Mesenchymal stem cell (in vitro differentiated cells and primary cell): ENCODE measurements at regions not wholly inside any gene's neighbourhood (a gene's known extent, or its start where the extent isn't known, plus 50 kb on each side); places are given as distances from the start of the nearest gene placed in this dataset.

ENCODE experiments used
- DNase-seq: peaks from one replicate; pipeline ENCODE4 v3.0.0-alpha.2; 2013
- H2AFZ ChIP-seq: one replicate; pipeline ENCODE4 v1.6.1; 2013; ENCODE audit warnings: low read depth, mild to moderate bottlenecking, control low read depth, inconsistent platforms, low read length, moderate library complexity
- H2AK5ac ChIP-seq: 2 replicates; pipeline ENCODE4 v1.6.1; 2013; ENCODE audit warnings: low read length, moderate library complexity, mild to moderate bottlenecking, inconsistent platforms; ENCODE audit not compliant: severe bottlenecking
- H2BK120ac ChIP-seq: one replicate; pipeline ENCODE4 v1.6.1; 2013; ENCODE audit warnings: low read depth, mild to moderate bottlenecking, inconsistent platforms, low read length, moderate library complexity
- H2BK12ac ChIP-seq, 2 experiments: one replicate each; pipeline ENCODE4 v1.6.1; 2013; ENCODE audit warnings: inconsistent platforms in 2 of 2, low read length in 2 of 2, mild to moderate bottlenecking in 2 of 2, moderate library complexity in 2 of 2, control low read depth in 1 of 2
- H2BK15ac ChIP-seq: one replicate; pipeline ENCODE4 v1.6.1; 2013; ENCODE audit warnings: mild to moderate bottlenecking, low read depth, inconsistent platforms; ENCODE audit not compliant: poor library complexity, severe bottlenecking
- H2BK5ac ChIP-seq: 2 replicates; pipeline ENCODE4 v1.6.1; 2013; ENCODE audit warnings: low read depth, mild to moderate bottlenecking, low read length, control low read depth, inconsistent platforms; ENCODE audit not compliant: poor library complexity, severe bottlenecking
- H3K14ac ChIP-seq, 2 experiments: one replicate each; pipeline ENCODE4 v1.6.1; 2013; ENCODE audit warnings: inconsistent platforms in 2 of 2, low read length in 2 of 2, control low read depth in 1 of 2, mild to moderate bottlenecking in 1 of 2, moderate library complexity in 1 of 2
- H3K18ac ChIP-seq, 2 experiments: one replicate each; pipeline ENCODE4 v1.6.1; 2013; ENCODE audit warnings: inconsistent platforms in 2 of 2, low read length in 2 of 2, control low read depth in 1 of 2, low read depth in 1 of 2, mild to moderate bottlenecking in 1 of 2
- H3K23ac ChIP-seq, 2 experiments: one replicate each; pipeline ENCODE4 v1.6.1; 2013; ENCODE audit warnings: inconsistent platforms in 2 of 2, low read length in 2 of 2, mild to moderate bottlenecking in 2 of 2, moderate library complexity in 2 of 2, control low read depth in 1 of 2
- H3K27ac ChIP-seq: 2 replicates; pipeline ENCODE4 v1.5.1; 2013; ENCODE audit warnings: mild to moderate bottlenecking, moderate library complexity, low read length, control low read depth, inconsistent platforms; ENCODE audit not compliant: poor library complexity, severe bottlenecking
- H3K27me3 ChIP-seq, 2 experiments: 2 replicates each; pipeline versions ENCODE4 v1.6.1 to v1.7.0; 2013; ENCODE audit warnings: low read length in 2 of 2, mild to moderate bottlenecking in 2 of 2, moderate library complexity in 2 of 2, control low read depth in 1 of 2, inconsistent platforms in 1 of 2; ENCODE audit not compliant: control insufficient read depth in 1 of 2, insufficient read depth in 1 of 2
- H3K36me3 ChIP-seq, 2 experiments: 2 replicates each; pipeline versions ENCODE4 v1.6.1 to v1.7.0; 2013; ENCODE audit warnings: low read length in 2 of 2, control low read depth in 1 of 2, inconsistent platforms in 1 of 2, low read depth in 1 of 2, mild to moderate bottlenecking in 1 of 2; ENCODE audit not compliant: insufficient read depth in 2 of 2, control insufficient read depth in 1 of 2
- H3K4ac ChIP-seq, 2 experiments: one replicate each; pipeline ENCODE4 v1.6.1; 2013; ENCODE audit warnings: inconsistent platforms in 2 of 2, low read length in 2 of 2, mild to moderate bottlenecking in 2 of 2, moderate library complexity in 2 of 2, control low read depth in 1 of 2, low read depth in 1 of 2
- H3K4me1 ChIP-seq: 2 replicates; pipeline ENCODE4 v1.6.1; 2013; ENCODE audit warnings: low read depth, low read length, control low read depth; ENCODE audit not compliant: control insufficient read depth, insufficient read depth
- H3K4me2 ChIP-seq: 2 replicates; pipeline ENCODE4 v1.6.1; 2013; ENCODE audit warnings: low read length, mild to moderate bottlenecking, inconsistent platforms; ENCODE audit not compliant: poor library complexity, severe bottlenecking
- H3K4me3 ChIP-seq, 2 experiments: 2 replicates each; pipeline versions ENCODE4 v1.5.1 to v1.7.0; 2013; ENCODE audit warnings: low read length in 2 of 2, mild to moderate bottlenecking in 2 of 2, control low read depth in 1 of 2, low read depth in 1 of 2; ENCODE audit not compliant: insufficient read depth in 1 of 2
- H3K79me1 ChIP-seq: replicated peaks from 2 replicates; pipeline ENCODE4 v1.6.1; 2013; ENCODE audit warnings: mild to moderate bottlenecking, control low read depth, low read length, inconsistent platforms; ENCODE audit not compliant: poor library complexity, severe bottlenecking
- H3K9ac ChIP-seq: 2 replicates; pipeline ENCODE4 v1.7.0; 2013; ENCODE audit warnings: mild to moderate bottlenecking, low read length, moderate library complexity
- H3K9me3 ChIP-seq: 2 replicates; pipeline ENCODE4 v1.7.0; 2013; ENCODE audit warnings: mild to moderate bottlenecking, low read length; ENCODE audit not compliant: control insufficient read depth
- H4K8ac ChIP-seq: one replicate; pipeline ENCODE4 v1.6.1; 2013; ENCODE audit warnings: inconsistent platforms, mild to moderate bottlenecking, low read length, moderate library complexity
- H4K91ac ChIP-seq: one replicate; pipeline ENCODE4 v1.6.1; 2013; ENCODE audit warnings: mild to moderate bottlenecking, low read length, inconsistent platforms
- WGBS: methylation state at CpG from one replicate; pipeline ENCODE4 v1.1.7; 2013; ENCODE audit warnings: mixed read lengths; 5-methylcytosine and 5-hydroxymethylcytosine counted together

DNA sequence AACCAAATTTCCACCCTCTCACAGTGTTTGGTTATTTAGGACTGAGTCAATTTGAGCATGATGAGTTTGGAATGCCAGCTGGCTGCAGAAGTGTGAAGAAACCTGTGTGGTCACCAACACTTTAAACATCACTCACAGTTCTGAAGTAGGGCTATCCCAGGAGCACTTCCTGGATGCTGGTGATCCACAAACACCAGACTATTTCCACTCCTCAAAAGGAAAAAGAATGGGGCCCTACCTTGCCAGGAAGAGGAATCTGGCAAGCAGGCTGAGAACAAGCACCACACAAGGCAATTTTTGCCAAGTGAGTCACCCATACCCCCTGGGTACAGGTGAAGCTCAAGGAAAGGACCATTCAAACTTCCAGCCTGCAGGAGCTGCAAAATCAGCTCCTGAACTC, 294.2 kb upstream of the PTGER4 start:
- Histone ChIP-seq H4K8ac (no peak overlapping the region), H3K9ac (no peak overlapping the region), H3K27me3 (no peaks in the 10 kb centered on the region), H3K14ac (peak overlapping the region in 1 of 2 experiments; percentile 48), H3K27ac (peak overlapping the region; percentile 70), H2BK15ac (peak overlapping the region; percentile 67), H4K91ac (no peak overlapping the region), H3K4me2 (no peak overlapping the region), H3K79me1 (no peaks in the 10 kb centered on the region), H3K9me3 (no peaks in the 10 kb centered on the region), H3K4ac (no peak overlapping the region), H2BK120ac (no peak overlapping the region), H3K4me3 (no peak overlapping the region), H2BK5ac (no peak overlapping the region), H3K36me3 (no peaks in the 10 kb centered on the region), H3K23ac (no peak overlapping the region), H3K4me1 (peaks cover 5% of the 10 kb centered on the region), H2BK12ac (peak overlapping the region in 1 of 2 experiments; percentile 63), H2AFZ (no peak overlapping the region), H2AK5ac (peak overlapping the region; percentile 59), H3K18ac (peak overlapping the region in 1 of 2 experiments; percentile 2)
- DNase-seq: peak; percentile 42

DNA sequence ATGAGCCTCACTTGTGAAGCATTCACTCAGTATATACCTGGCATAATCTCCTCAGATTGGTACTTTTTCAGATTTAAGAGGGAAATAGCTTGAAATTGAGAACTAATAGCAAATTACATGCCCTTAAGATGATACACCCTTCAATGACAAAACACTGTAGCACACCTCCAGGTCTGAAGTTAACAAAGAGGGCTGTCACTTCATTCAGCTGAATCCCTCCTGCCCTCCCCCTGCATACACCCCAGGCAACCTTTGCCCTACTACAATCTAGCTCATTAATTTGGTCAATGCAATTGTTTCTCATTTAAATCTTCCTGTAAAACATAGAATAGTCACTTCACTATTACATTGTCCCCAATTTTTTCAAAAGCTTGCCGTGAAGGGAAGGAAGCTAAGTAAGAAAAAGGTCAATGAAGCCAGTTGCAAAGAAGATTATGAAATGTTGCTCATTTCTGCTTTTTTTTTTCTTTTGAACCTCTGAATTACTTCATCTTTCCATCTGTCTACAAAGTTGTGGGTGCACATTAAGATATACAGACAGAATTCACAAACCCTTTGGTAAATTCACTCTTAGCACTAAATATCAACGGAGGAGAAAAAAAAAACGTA, 294.8 kb upstream of the PTGER4 start:
- no peaks in the 10 kb centered on the region for H3K9me3 ChIP-seq
- H3K27ac ChIP-seq: peak overlapping the region; percentile 6
- DNase-seq: no peak
- no peak overlapping the region for H4K8ac ChIP-seq
- no peak overlapping the region for H3K18ac ChIP-seq
- H3K36me3 ChIP-seq: no peaks in the 10 kb centered on the region
- H2BK15ac ChIP-seq: no peak overlapping the region
- no peak overlapping the region for H2AFZ ChIP-seq
- no peak overlapping the region for H2BK12ac ChIP-seq
- no peak overlapping the region for H2BK120ac ChIP-seq
- peaks cover 5% of the 10 kb centered on the region for H3K4me1 ChIP-seq
- H3K14ac ChIP-seq: no peak overlapping the region
- H4K91ac ChIP-seq: no peak overlapping the region
- H3K23ac ChIP-seq: no peak overlapping the region
- WGBS: no CpG with 5 or more reads among the region's 3 CpGs
- no peak overlapping the region for H3K4me2 ChIP-seq
- H3K9ac ChIP-seq: no peak overlapping the region
- no peaks in the 10 kb centered on the region for H3K27me3 ChIP-seq
- H2AK5ac ChIP-seq: peak overlapping the region; percentile 64
- no peak overlapping the region for H2BK5ac ChIP-seq
- H3K4ac ChIP-seq: no peak overlapping the region
- H3K4me3 ChIP-seq: no peak overlapping the region
- H3K79me1 ChIP-seq: no peaks in the 10 kb centered on the region

DNA sequence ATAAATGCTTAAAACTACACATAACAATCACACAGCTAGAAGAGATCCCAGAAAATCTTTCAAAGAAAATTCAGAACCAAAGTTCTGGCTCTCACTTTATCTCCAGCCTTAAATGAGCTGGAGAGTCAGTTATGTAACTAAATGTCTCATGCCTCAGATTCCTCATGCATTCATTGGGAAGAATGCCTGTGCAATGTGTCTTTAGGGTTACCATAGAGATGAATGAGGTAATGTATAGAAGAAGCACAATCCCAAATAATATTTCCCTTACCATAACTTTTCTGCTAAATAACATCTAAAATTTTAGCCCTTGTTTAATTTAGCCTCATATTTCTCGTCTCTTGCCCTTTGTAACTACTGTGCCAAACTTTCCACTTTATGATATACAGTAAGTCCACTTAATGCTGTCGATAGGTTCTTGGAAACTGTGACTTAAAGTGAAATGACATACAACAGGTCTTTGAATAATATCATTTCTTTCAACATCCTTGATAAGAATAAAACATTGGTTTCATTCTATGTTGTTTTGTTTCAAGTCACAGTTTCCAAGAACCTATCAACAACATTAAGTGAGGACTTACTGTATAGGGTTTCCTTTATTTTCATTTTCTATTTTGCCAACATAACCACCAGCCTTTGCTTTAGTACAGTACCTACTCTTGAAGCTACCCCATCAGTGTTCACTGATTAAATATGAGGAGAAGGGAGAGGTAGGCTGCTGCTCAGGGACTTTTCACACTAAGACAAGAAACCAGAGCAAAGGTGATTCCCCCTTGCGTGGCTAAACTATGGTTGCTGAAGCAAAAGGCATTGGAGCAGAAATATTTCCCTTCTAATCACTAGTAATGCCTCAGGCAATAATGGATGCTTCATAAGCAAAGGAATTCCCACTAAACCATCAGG, 295.7 kb upstream of the PTGER4 start:
- no peak overlapping the region for H2BK15ac ChIP-seq
- no peak overlapping the region for H2BK5ac ChIP-seq
- H3K14ac ChIP-seq: no peak overlapping the region
- WGBS: 89% methylated on average over 1 of the region's 3 CpGs
- H3K23ac ChIP-seq: no peak overlapping the region
- no peak overlapping the region for H4K91ac ChIP-seq
- no peak overlapping the region for H3K4me2 ChIP-seq
- peak; percentile 70 for DNase-seq
- H2AK5ac ChIP-seq: no peak overlapping the region
- peak overlapping the region; percentile 77 for H3K27ac ChIP-seq
- H3K4ac ChIP-seq: no peak overlapping the region
- no peaks in the 10 kb centered on the region for H3K9me3 ChIP-seq
- H3K79me1 ChIP-seq: no peaks in the 10 kb centered on the region
- H3K9ac ChIP-seq: no peak overlapping the region
- H3K4me3 ChIP-seq: no peak overlapping the region
- H4K8ac ChIP-seq: no peak overlapping the region
- H3K27me3 ChIP-seq: no peaks in the 10 kb centered on the region
- H3K4me1 ChIP-seq: peaks cover 5% of the 10 kb centered on the region
- no peak overlapping the region for H2BK120ac ChIP-seq
- H2BK12ac ChIP-seq: no peak overlapping the region
- no peak overlapping the region for H3K18ac ChIP-seq
- no peaks in the 10 kb centered on the region for H3K36me3 ChIP-seq
- no peak overlapping the region for H2AFZ ChIP-seq

DNA sequence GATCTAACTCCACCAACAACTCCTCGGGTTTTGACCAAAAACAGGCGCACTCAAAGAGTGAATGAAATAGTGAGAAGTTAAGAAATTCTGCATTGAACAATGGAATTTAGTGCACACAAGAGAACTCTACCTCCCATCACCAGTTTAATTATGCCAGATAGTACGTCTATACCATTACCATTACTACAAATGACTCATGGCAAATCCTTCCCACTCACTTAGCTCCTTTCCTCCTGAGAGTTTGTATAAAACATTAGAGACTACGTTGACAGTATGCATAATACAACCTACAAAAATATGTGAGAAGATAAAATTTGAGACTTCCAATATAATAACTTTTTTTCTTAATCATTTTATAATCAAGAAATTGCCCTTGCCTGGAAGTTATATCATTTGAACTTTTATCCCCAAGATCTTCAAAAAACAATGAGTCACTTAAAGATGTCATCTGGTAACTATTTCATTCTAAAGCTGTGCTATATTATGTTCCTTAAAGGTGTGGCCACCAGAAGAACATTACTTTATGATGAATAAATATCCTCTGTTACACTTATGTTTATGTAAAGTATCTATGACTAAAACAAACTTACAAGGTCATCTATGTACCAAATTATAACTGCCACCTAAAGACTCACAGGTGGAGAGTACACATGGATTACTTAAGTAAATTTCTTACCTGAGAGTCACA, 297.9 kb upstream of the PTGER4 start:
- Histone ChIP-seq H2BK15ac (no peak overlapping the region), H3K36me3 (no peaks in the 10 kb centered on the region), H3K23ac (no peak overlapping the region), H3K27me3 (no peaks in the 10 kb centered on the region), H3K18ac (no peak overlapping the region), H3K4me3 (no peak overlapping the region), H4K91ac (no peak overlapping the region), H3K27ac (no peak overlapping the region), H3K79me1 (no peaks in the 10 kb centered on the region), H2BK120ac (no peak overlapping the region), H2AFZ (no peak overlapping the region), H4K8ac (no peak overlapping the region), H3K9ac (no peak overlapping the region), H2BK12ac (no peak overlapping the region), H3K4me1 (peaks cover 4% of the 10 kb centered on the region), H3K4ac (no peak overlapping the region), H3K9me3 (no peaks in the 10 kb centered on the region), H3K14ac (no peak overlapping the region), H2BK5ac (no peak overlapping the region), H2AK5ac (no peak overlapping the region), H3K4me2 (no peak overlapping the region)
- DNase-seq: no peak
- 0% methylated on average over 1 of the region's 4 CpGs for WGBS
